ENCODE measurements at regions not wholly inside any gene's neighbourhood (a gene's known extent, or its start where the extent isn't known, plus 50 kb on each side); places are given as distances from the start of the nearest gene placed in this dataset.

DNA sequence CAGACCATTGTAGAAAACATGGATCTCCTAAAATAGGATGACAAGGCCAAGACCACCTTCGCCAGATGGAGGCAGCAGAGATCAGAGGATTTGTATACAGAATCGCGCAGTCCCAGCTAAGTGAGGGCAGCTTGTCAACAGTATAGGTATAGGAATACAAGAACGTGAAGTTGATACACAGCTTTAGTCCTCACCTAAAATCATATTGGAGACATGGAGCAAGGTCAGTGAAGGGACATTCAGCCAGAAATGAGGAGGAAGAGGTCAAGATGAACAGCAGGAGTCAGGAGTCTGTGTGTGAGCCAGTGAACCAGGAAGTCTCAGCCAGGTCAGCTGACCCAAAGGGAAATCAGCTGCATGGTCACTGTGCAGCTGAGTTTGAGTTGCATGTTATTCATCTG is 263.4 kb upstream of the PRKCQ start:
- no peaks in the 10 kb centered on the region for H4K20me1 ChIP-seq (replicated peaks; ENCODE audit: control insufficient read depth, insufficient read depth, low read length)
- intact Hi-C loops (cut with micrococcal nuclease), result loop anchor here (5.0 kb wide), 1 partner anchor 574 kb away; no protein-coding TSS in a partner anchor
- ChIA-PET POLR2A (interaction anchor here (0.6 kb wide), 1 partner anchor 44 kb away, joined by 3 read pairs; no protein-coding TSS in a partner anchor), CTCF (ENCODE audit: low intra/inter-chr PET ratio) (interaction anchor here (1.2 kb wide), 1 partner anchor 574 kb away, joined by 3 read pairs; no protein-coding TSS in a partner anchor)
- H3K36me3 ChIP-seq (ENCODE audit: control insufficient read depth, insufficient read depth, low read length), result no peaks in the 10 kb centered on the region
- H3K9me1 ChIP-seq (ENCODE audit: control insufficient read depth, insufficient read depth, low read length), result no peaks in the 10 kb centered on the region
- H3K4me2 ChIP-seq (ENCODE audit: insufficient read depth, low read length), result peak overlapping the region; percentile 80
- peaks cover 1% of the 10 kb centered on the region; the same call in 1 of the 2 replicates for H3K9me3 ChIP-seq (replicated peaks; ENCODE audit: control insufficient read depth, insufficient read depth, low read depth, low read length)
- FAIRE-seq (peak; percentile 78), ATAC-seq (peak; percentile 79), DNase-seq (ENCODE audit: extremely low read depth in 1 of 4, low spot score in 3 of 4) (peak in 3 of 4 experiments; percentile 15 to 54 (median 49))
- in situ Hi-C loops (cut with MboI), result no loop called here
- no peak overlapping the region for H3K27ac ChIP-seq (ENCODE audit: extremely low read depth, low read depth, low read length)
- peak overlapping the region; percentile 88 for H2AFZ ChIP-seq (ENCODE audit: low read depth, low read length)
- no peak overlapping the region for H3K4me3 ChIP-seq
- no peaks in the 10 kb centered on the region for H3K27me3 ChIP-seq (ENCODE audit: control insufficient read depth in 2 of 2, insufficient read depth in 2 of 2, low read length in 2 of 2)
- no peaks in the 10 kb centered on the region for H3K4me1 ChIP-seq (replicated peaks in 1 of 2; ENCODE audit: control insufficient read depth in 2 of 2, insufficient read depth in 2 of 2, low read length in 2 of 2)
- H3K79me2 ChIP-seq (ENCODE audit: control insufficient read depth, insufficient read depth, low read length), result no peaks in the 10 kb centered on the region
- BruUV-seq (replicated peaks), result no TSS peak
- WGBS (ENCODE audit: insufficient coverage, low coverage, missing lambda C conversion rate), result 13% methylated on average over 4 of the region's 4 CpGs
- no peak overlapping the region for H3K9ac ChIP-seq (ENCODE audit: insufficient read depth in 1 of 2, low read depth in 2 of 2, low read length in 2 of 2)
- TF ChIP-seq PHF20 (IDR thresholded peaks at IDR 0.05; ENCODE audit: partially characterized antibody) (peak; percentile 15), ETV1 (tag; conservative IDR thresholded peaks at IDR 0.05; ENCODE audit: low read depth) (no peak), RAD21 (CRISPR knock-in tag; conservative IDR thresholded peaks at IDR 0.05 in 1 of 2, IDR thresholded peaks at IDR 0.05 in 1 of 2) (peak; percentile 41 to 61; a peak in 3 of 4 replicates), FOXK2 (conservative IDR thresholded peaks at IDR 0.05 in 1 of 2, IDR thresholded peaks at IDR 0.05 in 1 of 2; ENCODE audit: low read depth in 2 of 2) (peak in 1 of 2 experiments; percentile 58; a peak in 2 of 4 replicates), ZBED1 (IDR thresholded peaks at IDR 0.05) (no peak), FOXP1 (CRISPR knock-in tag; IDR thresholded peaks at IDR 0.05) (no peak), ELF1 (tag; IDR thresholded peaks at IDR 0.05) (peak; percentile 56; the same call in 1 of the 2 replicates), SMC3 (conservative IDR thresholded peaks at IDR 0.05; ENCODE audit: insufficient read depth, low read depth, low read length) (0 out of 2 replicates have a peak, but pooled peaks have one; percentile 31), NBN (IDR thresholded peaks at IDR 0.05; ENCODE audit: low read depth) (no peak), CBFA2T3 (IDR thresholded peaks at IDR 0.05) (no peak), NRF1 (conservative IDR thresholded peaks at IDR 0.05 in 1 of 2, IDR thresholded peaks at IDR 0.05 in 1 of 2) (no peak), TOE1 (IDR thresholded peaks at IDR 0.05; ENCODE audit: borderline replicate concordance) (peak; percentile 37; the same call in 1 of the 2 replicates), TOE1 (CRISPR knock-in tag; IDR thresholded peaks at IDR 0.05; ENCODE audit: borderline replicate concordance, low read depth) (no peak), DPF2 (IDR thresholded peaks at IDR 0.05) (no peak), PHF8 (IDR thresholded peaks at IDR 0.05; ENCODE audit: borderline replicate concordance, low read length) (no peak), EHMT2 (IDR thresholded peaks at IDR 0.05) (0 out of 2 replicates have a peak, but pooled peaks have one; percentile 9)
- TF ChIP-seq, protein P1, sequence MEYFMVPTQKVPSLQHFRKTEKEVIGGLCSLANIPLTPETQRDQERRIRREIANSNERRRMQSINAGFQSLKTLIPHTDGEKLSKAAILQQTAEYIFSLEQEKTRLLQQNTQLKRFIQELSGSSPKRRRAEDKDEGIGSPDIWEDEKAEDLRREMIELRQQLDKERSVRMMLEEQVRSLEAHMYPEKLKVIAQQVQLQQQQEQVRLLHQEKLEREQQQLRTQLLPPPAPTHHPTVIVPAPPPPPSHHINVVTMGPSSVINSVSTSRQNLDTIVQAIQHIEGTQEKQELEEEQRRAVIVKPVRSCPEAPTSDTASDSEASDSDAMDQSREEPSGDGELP (CRISPR knock-in tag; IDR thresholded peaks at IDR 0.05; ENCODE audit: borderline replicate concordance), result peak; percentile 47
- TF ChIP-seq, protein P2, sequence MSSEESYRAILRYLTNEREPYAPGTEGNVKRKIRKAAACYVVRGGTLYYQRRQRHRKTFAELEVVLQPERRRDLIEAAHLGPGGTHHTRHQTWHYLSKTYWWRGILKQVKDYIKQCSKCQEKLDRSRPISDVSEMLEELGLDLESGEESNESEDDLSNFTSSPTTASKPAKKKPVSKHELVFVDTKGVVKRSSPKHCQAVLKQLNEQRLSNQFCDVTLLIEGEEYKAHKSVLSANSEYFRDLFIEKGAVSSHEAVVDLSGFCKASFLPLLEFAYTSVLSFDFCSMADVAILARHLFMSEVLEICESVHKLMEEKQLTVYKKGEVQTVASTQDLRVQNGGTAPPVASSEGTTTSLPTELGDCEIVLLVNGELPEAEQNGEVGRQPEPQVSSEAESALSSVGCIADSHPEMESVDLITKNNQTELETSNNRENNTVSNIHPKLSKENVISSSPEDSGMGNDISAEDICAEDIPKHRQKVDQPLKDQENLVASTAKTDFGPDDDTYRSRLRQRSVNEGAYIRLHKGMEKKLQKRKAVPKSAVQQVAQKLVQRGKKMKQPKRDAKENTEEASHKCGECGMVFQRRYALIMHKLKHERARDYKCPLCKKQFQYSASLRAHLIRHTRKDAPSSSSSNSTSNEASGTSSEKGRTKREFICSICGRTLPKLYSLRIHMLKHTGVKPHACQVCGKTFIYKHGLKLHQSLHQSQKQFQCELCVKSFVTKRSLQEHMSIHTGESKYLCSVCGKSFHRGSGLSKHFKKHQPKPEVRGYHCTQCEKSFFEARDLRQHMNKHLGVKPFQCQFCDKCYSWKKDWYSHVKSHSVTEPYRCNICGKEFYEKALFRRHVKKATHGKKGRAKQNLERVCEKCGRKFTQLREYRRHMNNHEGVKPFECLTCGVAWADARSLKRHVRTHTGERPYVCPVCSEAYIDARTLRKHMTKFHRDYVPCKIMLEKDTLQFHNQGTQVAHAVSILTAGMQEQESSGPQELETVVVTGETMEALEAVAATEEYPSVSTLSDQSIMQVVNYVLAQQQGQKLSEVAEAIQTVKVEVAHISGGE (CRISPR knock-in tag; IDR thresholded peaks at IDR 0.05), result no peak
- TF ChIP-seq, protein P3, sequence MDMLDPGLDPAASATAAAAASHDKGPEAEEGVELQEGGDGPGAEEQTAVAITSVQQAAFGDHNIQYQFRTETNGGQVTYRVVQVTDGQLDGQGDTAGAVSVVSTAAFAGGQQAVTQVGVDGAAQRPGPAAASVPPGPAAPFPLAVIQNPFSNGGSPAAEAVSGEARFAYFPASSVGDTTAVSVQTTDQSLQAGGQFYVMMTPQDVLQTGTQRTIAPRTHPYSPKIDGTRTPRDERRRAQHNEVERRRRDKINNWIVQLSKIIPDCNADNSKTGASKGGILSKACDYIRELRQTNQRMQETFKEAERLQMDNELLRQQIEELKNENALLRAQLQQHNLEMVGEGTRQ (CRISPR knock-in tag; IDR thresholded peaks at IDR 0.05), result peak; percentile 65
